GM19397 (cell line): ENCODE measurements at regions not wholly inside any gene's neighbourhood (a gene's known extent, or its start where the extent isn't known, plus 50 kb on each side); places are given as distances from the start of the nearest gene placed in this dataset.

ENCODE experiments used
- ATAC-seq: cut with Tn5 transposase; IDR thresholded peaks from one replicate; pipeline ENCODE4 v1.9.1; 2021; ENCODE audit warnings: mild to moderate bottlenecking, moderate library complexity; ENCODE audit not compliant: unreplicated experiment

DNA sequence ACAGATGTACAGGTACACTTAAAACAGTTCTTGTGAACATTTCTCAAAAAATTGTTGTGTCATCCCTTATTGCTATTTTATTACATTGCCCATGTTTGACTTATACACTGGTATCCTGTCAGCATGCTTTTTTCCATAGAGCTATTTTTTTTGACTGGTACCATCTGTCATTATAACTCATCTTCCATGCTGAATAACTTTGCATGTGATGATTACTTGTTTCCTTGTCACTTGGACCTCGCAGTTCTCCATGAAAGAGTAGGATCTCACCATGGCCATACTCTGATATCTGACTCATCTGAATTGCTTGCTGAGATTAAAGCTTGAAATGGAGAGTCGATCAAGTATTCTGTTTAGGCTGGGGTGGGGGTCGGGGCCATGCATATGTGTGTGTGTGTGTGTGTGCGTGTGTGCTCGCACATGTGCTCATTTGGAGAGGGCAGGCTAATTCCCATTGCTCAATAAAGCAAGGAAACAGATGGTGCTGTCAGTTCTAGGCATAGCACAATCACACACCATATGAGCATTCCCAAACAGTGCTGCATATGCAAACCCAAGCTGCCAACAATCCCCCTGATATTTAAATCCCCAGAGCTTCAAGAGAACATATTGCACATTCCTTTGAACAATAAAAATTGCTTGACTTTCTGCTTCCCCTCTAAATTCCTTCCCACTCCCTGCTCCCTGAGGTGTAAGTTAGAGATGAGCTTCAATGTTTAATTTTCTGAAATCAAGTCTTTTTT, 62.9 kb downstream of the NHLRC3 start:
- ATAC-seq = no peak

DNA sequence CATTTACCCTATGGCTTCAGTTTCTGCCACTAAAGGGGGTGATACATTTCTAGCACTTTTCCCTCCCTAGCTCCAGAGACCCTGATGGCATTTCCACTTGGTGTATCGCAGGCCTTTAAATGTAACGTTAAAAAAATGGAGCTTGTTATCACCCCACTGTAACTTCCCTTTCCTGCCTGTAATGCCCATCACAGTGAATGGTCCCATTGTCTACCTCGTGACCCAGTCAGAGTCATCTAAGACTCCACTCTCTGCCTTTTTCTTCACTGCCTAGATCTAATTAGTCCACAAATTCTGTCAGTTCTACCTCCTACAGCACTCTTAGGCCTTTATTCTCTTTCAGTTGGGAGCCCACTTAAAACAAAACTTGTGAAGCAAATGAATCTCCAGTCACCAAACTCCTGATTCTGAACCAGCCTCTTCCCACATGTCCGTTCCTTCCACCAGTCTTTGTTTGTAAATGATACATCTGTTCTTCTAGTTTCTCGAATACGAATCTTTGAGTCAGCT, 64.8 kb downstream of the NHLRC3 start:
- no peak for ATAC-seq

DNA sequence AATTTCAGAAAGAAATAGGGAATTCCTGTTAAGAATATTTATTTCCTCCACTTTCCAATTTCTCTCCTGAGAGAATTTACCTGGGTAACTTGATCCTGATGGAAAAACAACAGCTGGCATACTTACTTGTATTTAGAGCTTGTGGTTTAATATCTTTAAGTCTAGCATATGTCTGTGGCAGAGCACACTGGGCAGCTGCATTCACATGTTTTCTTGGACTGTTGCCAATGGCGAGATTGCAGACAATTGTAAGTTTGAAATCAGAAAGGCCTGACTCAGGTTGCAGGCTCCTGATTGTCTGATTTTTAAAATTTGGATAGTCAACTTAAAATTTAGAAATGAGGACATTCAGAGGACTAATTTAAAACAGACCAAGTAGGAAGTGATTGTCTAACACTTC, 66.9 kb downstream of the NHLRC3 start:
- no peak for ATAC-seq

DNA sequence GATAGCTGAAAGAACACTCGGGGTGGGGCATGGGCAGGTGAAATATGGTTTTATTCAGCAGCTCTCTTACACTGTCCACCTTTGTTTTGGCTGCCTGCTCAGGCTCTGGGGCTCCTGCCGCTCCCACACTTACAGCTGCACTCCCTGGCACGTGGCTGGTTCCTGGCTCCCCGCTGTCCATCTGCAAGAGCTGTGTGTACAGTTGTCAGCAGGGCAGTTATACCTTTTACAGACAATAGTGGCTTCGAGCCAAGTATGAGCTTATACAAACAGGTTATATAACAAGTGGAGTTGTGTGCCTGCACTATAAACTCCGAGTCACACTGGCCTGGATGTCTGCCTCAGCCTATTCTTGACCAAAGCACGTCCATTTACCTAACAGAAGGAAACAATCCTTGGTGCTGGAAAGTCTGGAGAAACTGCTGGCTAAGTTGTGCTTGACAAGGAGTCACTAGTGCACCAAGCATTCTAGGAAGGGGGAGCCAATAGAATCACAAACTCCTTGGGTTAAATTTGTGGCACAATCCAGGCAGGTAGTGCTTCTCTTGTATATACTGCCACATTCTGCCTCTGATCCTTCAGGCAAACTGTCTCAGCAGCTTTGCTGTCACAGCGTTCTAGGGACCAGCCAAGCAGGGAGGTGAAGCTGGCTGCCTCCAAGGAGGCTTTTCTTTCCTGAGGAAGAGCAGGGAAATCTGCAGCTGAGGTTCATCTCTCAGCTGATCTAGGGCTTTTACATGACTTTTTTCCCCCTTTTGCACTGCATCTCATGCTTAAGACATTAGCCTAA, 68.2 kb downstream of the NHLRC3 start:
- no peak for ATAC-seq

DNA sequence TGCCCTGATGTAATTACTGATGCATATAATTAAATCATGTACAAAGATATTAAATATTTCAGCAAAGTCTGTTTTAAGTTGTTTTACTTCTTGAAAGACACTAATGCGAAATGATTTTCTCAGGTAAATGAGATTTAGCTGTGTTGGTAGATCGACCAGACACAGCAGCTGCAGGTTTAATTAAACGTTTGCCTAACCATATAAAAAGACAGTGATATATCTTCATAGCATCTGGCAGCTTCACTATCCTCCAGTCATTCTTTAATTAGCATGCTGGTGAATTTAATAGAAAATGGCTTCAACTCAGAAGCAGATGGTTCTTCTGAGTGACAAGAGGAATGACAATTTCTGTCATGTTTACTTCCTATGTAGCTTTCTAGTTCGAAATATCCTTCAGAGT, 69.3 kb downstream of the NHLRC3 start:
- ATAC-seq = no peak

DNA sequence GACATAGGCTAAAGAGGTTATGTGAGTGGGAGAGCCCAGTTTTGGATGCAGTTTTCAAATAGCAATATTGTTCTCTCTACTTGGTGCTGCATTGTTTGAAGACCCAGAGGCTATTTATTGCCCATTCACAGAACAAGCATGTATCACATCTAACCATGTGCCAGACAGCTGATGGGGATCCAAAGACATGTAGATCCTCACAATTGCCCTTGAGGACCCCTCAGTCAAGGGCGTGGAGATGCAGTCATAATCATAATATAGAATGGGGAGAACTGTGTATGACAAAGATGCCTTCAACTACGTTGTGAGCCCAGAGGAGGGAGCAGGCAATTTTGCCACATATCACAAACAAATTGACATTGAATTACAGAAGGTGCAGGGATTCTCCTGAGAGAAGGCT, 70.5 kb downstream of the NHLRC3 start:
- no peak for ATAC-seq

DNA sequence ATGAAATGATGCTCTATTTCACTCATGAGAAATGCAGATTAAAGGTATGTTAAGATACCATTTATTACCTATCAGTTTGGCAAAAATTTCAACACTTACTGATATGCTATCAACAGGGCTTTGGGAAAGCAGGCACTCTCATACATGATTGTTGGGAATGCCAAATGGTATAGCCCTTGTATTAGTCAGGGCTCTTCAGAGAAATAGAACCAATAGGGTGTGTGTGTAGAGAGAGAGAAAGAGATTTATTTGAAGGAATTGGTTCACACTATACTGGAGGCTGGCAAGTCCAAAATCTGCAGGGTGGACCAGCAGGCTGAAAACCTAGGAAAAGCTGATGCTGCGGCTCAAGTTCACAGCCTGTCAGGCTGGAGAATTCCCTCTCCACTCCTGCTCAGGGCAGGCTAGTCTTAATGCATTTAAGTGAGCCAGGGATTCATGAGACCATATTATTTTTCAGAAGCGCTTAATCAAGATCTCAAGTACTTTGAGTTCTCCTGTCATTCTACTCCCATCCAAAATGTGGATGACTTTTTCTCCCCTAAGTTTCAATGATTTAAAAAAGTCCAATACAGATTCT, 72.4 kb downstream of the NHLRC3 start:
- no peak for ATAC-seq

DNA sequence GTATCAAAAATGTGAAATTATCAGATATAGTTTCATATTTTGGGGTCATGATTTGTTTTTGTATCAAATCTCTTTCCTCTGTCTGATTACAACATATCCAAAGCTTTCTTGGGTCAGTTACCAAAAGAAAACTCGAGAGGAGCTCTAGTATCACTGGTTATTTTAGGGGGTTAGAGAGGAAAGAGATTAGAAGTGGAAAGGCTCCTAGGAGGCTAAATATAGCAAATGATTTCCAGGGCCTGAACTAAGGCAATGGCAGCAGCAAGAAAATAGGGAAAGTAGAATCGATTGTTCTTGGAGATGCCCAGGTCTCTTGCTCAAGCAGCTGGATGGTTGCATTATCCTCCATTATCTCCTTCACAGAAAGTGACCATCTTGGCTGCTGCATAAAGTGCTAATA, 72.9 kb downstream of the NHLRC3 start:
- ATAC-seq = no peak

DNA sequence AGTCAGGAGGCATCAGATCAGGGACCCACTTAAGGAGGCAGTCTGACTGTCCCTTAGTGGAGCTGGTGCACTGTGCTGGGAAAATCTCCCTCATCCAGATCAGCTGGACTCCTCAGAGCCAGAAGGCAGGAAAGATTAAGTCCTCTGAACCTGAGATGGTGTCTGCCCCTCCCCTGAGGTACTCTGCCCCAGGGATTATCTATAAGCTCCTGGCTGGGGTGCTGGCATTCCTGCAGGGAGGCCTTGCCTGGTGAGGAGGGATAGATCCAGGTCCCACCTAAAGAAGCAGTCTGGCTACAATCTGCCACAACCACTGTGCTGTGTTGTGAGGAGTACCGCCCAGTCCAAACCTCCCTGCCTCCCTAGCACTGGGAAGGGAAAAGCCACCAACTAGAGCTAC, 81.2 kb downstream of the NHLRC3 start:
- ATAC-seq = no peak

DNA sequence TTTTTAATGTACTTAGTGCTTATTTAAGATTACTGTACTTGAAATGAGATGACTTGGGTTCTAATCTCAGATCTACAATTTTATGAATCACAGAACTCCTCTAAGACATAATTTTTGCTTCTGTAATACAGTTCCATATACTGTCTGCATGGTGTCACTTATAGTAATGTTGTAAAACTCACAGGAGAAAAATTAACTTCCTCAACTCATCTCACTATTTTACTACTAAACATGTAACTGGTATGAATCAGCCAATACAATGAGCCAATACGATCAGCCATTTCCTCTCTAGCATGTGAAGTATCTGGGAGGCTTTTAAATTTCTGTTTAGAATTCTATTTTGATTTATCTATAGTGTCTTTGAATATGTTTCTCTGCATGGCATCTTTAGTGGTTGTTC, 85.3 kb downstream of the NHLRC3 start:
- no peak for ATAC-seq

DNA sequence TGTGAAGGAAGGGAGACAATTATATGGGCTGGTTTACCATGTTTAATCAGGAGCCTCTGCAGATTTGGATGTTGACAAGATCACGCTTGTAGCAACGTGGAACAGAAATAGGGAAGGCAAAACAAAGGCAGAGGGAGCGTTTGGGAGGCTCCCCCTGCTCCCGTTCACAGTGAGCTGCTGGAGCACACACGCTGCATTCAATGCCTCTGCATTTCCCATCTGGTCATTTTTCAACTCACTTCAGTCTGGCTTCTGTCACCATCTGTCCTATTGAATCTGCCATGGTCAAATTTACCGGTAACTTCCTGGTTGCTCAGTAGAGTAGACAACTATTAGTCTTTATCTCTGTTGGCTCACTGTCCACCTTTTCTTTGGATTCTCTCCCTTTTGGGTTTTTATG, 91.0 kb downstream of the NHLRC3 start:
- no peak for ATAC-seq

DNA sequence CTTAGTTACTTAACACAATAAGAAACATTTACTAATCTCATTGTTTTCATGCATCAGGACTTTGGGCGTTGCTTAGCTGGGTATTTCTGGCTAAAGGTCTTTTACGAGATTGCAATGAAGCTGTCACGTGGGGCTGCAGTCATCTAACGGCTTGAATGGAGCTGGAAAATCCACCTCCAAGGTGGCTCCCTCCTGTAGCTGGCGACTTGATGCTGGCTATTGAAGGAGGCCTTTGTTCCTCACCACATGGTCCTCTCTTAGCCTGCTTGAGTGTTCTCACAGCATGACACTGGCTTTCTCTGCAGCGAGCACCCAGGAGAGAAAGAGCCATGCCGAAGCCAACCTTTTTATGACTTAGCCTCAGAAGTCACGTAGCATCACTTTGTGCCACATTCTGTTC, 92.0 kb downstream of the NHLRC3 start:
- ATAC-seq = no peak

DNA sequence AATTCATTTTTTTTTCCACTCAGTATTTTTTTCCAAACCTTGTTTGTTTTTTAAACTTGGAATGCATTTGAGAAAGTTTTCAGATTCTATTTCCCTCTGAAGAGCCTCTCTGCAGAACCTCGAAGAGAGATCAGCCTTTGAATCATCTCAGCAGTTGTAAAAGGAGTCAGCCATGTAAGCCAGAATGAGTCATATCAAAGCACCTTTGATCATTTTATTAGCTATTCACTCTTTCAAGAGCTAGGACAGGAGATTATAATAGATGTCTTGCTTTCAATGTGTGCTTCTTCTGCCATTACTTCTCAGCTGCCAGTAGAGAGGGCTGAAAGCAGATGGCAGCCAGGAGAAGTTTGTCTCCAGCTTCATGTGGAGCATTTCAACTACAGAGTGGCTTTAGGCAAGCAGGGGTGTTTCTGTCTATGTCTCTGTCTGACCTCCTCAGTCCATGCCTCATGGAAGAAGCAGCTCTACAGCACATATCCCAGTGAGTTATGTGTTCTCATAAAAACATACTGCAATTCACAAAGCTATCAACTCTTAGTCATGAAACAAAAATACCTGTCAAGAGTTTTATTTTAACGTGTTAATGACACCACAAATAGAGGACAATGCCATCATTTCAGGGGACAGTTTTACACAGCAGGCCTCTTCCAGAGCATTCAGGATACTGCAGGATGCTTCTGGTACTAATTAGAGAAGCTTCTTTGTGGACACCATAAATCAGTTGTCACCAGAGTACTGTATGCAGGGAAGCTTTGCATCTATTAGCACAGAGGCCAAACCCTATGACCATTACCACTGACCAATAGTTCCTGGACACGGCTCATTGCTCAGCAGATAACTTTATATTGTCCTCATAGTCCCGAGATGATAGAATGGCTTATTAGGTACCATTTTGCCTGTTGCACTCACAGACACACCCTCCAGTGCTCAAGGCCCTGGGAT, 94.3 kb downstream of the NHLRC3 start:
- ATAC-seq = no peak

DNA sequence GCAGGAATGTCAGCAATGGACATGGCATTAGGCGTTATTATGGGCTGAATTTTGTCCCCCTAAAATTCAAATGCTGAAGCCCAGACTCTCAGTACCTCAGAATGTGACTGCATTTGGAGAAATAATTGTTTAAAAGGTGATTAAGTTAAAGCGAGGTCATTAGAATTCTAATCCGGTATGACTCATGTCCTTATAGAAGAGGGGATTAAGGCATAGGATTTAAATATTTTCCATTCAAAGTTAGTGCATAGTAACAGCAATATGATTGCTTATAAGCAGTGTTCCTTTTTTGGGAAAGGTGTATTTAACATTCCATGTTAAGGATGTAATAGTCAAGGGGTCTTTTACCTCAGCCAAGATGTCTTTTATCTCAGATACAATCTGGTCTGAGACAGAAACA, 95.5 kb downstream of the NHLRC3 start:
- ATAC-seq = no peak

DNA sequence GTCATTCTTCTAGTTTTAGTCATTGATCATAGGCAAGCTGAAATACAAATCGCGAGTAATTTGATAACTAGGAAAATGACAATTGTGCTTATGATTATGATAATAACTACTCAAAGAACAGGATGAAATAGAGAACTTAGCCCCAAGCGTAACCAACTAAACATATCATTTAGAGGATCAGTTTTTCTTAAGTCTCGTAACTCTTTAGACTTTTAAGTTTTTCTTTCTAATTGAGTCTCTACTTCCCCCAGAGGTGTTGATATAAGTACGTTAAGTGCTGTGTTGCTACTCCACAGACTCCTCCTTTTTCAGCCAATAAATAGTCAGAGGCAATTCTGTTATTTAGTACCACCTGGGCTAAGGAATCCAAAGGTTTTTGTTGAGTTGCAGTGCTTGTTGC, 96.3 kb downstream of the NHLRC3 start:
- no peak for ATAC-seq

DNA sequence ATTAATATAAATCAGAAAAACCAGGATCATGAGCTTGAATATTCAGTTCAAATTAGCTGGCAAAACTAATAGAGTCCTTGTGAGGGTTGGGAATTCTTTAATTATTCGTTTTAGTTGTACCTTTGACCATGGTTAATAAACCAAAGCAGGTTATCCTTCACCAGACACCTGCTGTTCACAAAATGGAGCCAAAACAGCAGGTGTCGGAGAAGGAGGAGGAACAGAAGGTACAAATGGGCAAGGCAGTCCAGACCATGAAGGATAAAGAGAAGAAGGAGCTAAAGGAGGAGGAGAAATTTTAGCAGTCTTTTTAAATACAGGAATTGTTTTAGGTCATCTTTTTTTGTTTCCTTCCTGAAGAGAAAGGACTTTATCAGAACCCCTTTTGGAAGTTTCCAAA, 106.1 kb downstream of the NHLRC3 start:
- no peak for ATAC-seq

DNA sequence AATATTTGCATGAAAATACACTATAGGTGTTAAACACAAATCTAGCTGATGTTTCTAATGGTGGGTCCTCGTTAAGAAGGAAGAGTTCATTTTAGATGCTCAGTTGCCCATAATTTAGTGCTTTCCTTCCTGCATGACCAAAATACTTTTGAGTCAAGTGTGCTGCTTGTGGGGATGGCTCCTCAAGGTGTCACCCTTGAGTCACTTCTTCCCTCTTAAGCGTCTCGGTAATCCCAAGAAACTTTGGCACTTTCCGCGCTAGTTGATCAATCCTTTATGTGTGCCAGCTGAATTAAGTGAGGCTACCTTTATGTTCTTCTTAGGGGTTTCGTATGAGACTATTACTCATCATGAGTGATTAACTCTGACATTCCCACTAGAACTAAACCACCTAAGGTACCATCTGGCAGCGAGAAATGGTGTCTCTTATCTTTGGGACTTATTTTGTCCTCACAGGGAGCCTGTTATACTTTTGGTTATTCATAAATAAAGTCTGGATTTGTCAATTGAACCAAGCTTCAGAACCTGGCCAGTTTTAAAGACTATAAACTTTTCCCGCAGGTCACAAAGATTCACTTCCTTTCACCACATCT, 106.8 kb downstream of the NHLRC3 start:
- no peak for ATAC-seq

DNA sequence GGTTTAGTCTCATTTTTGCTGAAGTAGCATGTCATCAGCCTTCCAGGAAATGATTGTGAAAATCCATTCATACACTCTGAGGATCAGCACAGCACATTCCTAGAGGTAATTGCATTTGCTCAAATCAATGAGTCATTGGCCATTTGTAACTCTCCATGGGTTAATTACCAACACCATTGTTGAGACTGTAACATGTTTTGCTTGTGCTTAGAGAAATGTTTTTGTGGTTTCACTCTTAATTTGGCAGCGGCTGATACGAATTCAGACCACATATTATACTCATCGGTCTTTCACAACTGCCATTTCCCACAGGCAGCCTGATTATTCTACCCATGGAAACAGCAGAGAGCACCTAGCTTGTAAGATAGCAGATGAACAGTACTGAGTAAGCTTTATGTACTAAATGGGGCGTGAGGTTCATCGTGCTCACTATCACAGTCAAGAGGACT, 110.3 kb downstream of the NHLRC3 start:
- ATAC-seq = no peak

DNA sequence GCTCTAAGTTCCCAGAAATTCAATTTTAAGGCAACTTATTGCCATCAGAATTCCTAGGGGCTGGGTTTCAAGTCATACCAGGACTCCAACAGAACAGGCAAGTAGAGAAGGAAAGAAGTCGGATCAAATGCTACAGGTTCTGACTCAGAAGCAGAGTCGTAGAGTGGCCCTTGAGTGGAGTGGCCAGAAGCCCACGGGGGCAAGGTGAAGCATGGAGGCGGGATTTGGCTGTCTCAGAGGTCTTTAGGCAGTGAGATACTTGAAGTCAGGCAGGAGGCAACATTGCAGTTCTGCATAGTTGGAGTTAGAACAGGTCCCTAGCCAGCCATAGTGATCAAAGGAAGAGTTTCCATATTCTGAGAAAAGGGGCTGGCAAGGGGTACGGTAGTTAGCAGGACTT, 111.6 kb downstream of the NHLRC3 start:
- no peak for ATAC-seq

DNA sequence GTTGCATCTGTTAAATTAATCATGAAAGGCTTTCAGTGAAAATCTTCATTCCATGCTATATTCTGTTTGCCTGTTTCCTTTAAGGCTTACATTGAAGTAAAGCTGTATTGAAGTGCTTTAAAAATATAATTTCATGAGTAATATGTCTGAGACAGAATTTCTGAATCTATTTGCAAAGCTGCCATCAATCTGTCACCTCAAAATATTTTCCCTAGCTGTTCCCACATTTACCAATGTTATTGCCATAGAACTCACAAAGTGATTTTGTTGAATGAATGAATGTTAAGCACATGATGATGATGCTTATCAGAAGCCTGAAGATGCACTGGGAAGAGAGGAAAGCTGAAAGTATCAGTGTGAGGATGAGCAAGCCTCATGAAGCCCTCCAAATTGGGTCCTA, 115.8 kb downstream of the NHLRC3 start:
- ATAC-seq = no peak
